DND-41 (cell line): ENCODE measurements at regions not wholly inside any gene's neighbourhood (a gene's known extent, or its start where the extent isn't known, plus 50 kb on each side); places are given as distances from the start of the nearest gene placed in this dataset.

Source experiments
- ATAC-seq: fragments of 200-7000 bp; cut with Tn5 transposase; 3 replicates; pipeline ENCODE4 v1.9.1; 2021; ENCODE audit warnings: low read depth; ENCODE audit not compliant: insufficient read depth
- DNase-seq: peaks from one replicate; pipeline ENCODE4 v3.0.0-alpha.2; 2020
- H2AFZ ChIP-seq: 2 replicates; pipeline ENCODE4 v1.6.0; 2012; ENCODE audit warnings: low read depth, low read length
- H3K27ac ChIP-seq: 2 replicates; pipeline ENCODE4 v1.5.1; 2012; ENCODE audit warnings: low read length, inconsistent platforms
- H3K27me3 ChIP-seq: fragments of 200-600 bp; sonication (generic); 2 replicates; pipeline ENCODE4 v1.6.0; 2012; ENCODE audit warnings: low read length, mild to moderate bottlenecking, inconsistent platforms; ENCODE audit not compliant: insufficient read depth, poor library complexity
- H3K36me3 ChIP-seq: 2 replicates; pipeline ENCODE4 v1.5.1; 2012; ENCODE audit warnings: low read length, inconsistent platforms; ENCODE audit not compliant: insufficient read depth
- H3K4me1 ChIP-seq: 2 replicates; pipeline ENCODE4 v1.5.1; 2012; ENCODE audit warnings: mild to moderate bottlenecking, low read length; ENCODE audit not compliant: insufficient read depth
- H3K4me2 ChIP-seq: 2 replicates; pipeline ENCODE4 v1.6.0; 2012; ENCODE audit warnings: mild to moderate bottlenecking, moderate library complexity, low read length, inconsistent platforms; ENCODE audit not compliant: insufficient read depth
- H3K4me3 ChIP-seq, 2 experiments: fragments of 200-600 bp in 1 of 2; shearing (Covaris generic) in 1 of 2; 2 replicates each; pipeline ENCODE4 v1.5.1; 2012 to 2016; ENCODE audit warnings: inconsistent platforms in 2 of 2, low read length in 2 of 2, mild to moderate bottlenecking in 2 of 2, low read depth in 1 of 2, moderate library complexity in 1 of 2
- H3K79me2 ChIP-seq: 2 replicates; pipeline ENCODE4 v1.6.0; 2012; ENCODE audit warnings: low read length, inconsistent platforms; ENCODE audit not compliant: insufficient read depth
- H3K9ac ChIP-seq: 2 replicates; pipeline ENCODE4 v1.6.0; 2012; ENCODE audit warnings: low read depth, mild to moderate bottlenecking, inconsistent platforms, low read length, moderate library complexity
- H3K9me3 ChIP-seq: 2 replicates; pipeline ENCODE4 v1.5.1; 2012; ENCODE audit warnings: low read length, moderate library complexity, mild to moderate bottlenecking, inconsistent platforms; ENCODE audit not compliant: insufficient read depth, severe bottlenecking
- H4K20me1 ChIP-seq: 2 replicates; pipeline ENCODE4 v1.6.0; 2012; ENCODE audit warnings: low read length; ENCODE audit not compliant: insufficient read depth
- EZH2 ChIP-seq: IDR thresholded peaks from 3 replicates; pipeline ENCODE4 v1.6.1; 2012; ENCODE audit warnings: borderline replicate concordance, low read depth, mild to moderate bottlenecking, moderate library complexity, low read length, inconsistent platforms; ENCODE audit not compliant: severe bottlenecking
- TF ChIP-seq, protein P1 (sequence below): IDR thresholded peaks from 2 replicates; pipeline ENCODE4 v1.5.1; 2012; ENCODE audit warnings: borderline replicate concordance, low read length, moderate library complexity, mild to moderate bottlenecking; ENCODE audit not compliant: poor library complexity, severe bottlenecking; ENCODE audit errors: extremely low read depth

GRCh38 chr5:160504906-160505305 is 83.3 kb downstream of the PTTG1 start:
- Histone ChIP-seq H4K20me1 (no peaks in the 10 kb centered on the region), H3K9ac (no peak overlapping the region), H3K79me2 (no peaks in the 10 kb centered on the region), H3K4me2 (no peak overlapping the region), H2AFZ (no peak overlapping the region), H3K4me3 (no peak overlapping the region), H3K27me3 (no peaks in the 10 kb centered on the region), H3K27ac (peak overlapping the region; percentile 70), H3K9me3 (no peaks in the 10 kb centered on the region), H3K4me1 (peaks cover 58% of the 10 kb centered on the region), H3K36me3 (no peaks in the 10 kb centered on the region)
- DNase-seq (no peak), ATAC-seq (no peak)
- TF ChIP-seq, protein P1, sequence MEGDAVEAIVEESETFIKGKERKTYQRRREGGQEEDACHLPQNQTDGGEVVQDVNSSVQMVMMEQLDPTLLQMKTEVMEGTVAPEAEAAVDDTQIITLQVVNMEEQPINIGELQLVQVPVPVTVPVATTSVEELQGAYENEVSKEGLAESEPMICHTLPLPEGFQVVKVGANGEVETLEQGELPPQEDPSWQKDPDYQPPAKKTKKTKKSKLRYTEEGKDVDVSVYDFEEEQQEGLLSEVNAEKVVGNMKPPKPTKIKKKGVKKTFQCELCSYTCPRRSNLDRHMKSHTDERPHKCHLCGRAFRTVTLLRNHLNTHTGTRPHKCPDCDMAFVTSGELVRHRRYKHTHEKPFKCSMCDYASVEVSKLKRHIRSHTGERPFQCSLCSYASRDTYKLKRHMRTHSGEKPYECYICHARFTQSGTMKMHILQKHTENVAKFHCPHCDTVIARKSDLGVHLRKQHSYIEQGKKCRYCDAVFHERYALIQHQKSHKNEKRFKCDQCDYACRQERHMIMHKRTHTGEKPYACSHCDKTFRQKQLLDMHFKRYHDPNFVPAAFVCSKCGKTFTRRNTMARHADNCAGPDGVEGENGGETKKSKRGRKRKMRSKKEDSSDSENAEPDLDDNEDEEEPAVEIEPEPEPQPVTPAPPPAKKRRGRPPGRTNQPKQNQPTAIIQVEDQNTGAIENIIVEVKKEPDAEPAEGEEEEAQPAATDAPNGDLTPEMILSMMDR: no peak
- TF ChIP-seq EZH2: no peak

DNA sequence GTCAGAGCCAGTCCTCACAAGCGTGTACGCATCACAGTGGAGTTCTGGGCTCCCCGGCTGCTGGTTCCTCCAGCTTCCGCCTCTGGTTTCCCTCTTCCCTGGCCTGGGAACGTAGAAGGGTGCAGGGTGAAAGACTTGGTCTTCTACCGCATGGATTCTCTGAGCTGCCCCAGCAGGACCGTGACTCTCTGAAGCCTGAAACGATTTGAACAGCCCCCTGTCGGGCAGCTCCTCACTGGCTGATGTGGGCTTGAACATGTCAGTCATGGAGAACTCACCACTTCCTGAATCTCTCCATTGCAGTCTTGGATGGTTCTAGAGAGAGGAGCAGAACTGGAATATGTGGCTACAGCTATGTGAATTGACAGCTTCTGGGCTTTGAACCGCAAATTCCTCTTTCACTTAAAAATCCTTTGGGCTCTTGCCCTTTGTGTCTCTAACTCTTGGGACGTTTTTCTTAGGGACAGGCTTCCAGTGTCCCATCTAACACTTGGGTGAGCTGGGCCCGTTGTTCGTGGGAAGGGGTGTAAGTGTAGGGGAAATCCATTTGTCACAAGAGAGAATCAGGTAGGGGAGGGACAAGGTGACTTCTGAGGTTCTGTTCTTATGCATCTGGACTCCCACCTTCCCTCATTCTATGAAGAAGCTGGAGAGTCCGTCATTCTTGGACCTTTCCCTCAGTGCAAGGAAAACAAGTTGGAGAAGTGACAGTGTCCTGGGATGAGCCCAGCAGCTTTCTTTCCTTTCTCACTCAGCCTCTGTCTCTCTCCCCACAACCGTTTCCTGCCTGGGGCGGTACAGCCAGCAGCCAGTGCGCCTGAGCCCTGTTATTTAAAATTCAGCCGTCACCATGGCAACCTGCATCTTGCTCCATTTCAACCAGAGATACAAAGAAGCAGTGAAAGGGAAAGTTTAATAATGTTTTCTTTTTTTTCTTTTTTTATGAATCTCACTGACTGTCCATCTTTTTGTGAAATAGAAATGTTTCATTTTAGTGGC is 84.7 kb downstream of the PTTG1 start:
- peak overlapping the region; percentile 28 for H3K9ac ChIP-seq
- H3K9me3 ChIP-seq: no peaks in the 10 kb centered on the region
- DNase-seq: peak; percentile 81

GRCh38 chr5:160507221-160507721 is 85.6 kb downstream of the PTTG1 start:
- DNase-seq (no peak), ATAC-seq (no peak)
- TF ChIP-seq EZH2: no peak
- TF ChIP-seq, protein P1: no peak
- Histone ChIP-seq H3K79me2 (no peaks in the 10 kb centered on the region), H4K20me1 (no peaks in the 10 kb centered on the region), H3K9ac (no peak overlapping the region), H3K4me1 (peaks cover 58% of the 10 kb centered on the region), H3K27ac (peak overlapping the region; percentile 36; the same call in 1 of the 2 replicates), H3K9me3 (no peaks in the 10 kb centered on the region), H3K4me3 (no peak overlapping the region), H3K4me2 (no peak overlapping the region), H3K27me3 (no peaks in the 10 kb centered on the region), H2AFZ (0 out of 2 replicates have a peak overlapping the region, but pooled peaks have one; percentile 3), H3K36me3 (no peaks in the 10 kb centered on the region)

More for the DNA sequence above, 84.7 kb downstream of the PTTG1 start:
- TF ChIP-seq, protein P1: no peak
- TF ChIP-seq EZH2: no peak
- Histone ChIP-seq H3K27ac (peak overlapping the region; percentile 70), H3K4me2 (peak overlapping the region; percentile 35), H3K4me3 (no peak overlapping the region; a peak in 1 of 4 replicates), H3K36me3 (no peaks in the 10 kb centered on the region), H4K20me1 (no peaks in the 10 kb centered on the region), H3K79me2 (no peaks in the 10 kb centered on the region), H2AFZ (peak overlapping the region; percentile 69), H3K27me3 (no peaks in the 10 kb centered on the region), H3K4me1 (peaks cover 58% of the 10 kb centered on the region)
- peak; percentile 86 for ATAC-seq
